Ishikawa (cell line): ENCODE measurements at regions not wholly inside any gene's neighbourhood (a gene's known extent, or its start where the extent isn't known, plus 50 kb on each side); places are given as distances from the start of the nearest gene placed in this dataset.

ENCODE experiments used
- CEBPB ChIP-seq: IDR thresholded peaks from 2 replicates; pipeline ENCODE4 v1.6.1; 2012
- CREB1 ChIP-seq: IDR thresholded peaks from 2 replicates; pipeline ENCODE4 v1.6.1; 2012; ENCODE audit warnings: low read depth
- EGR1 ChIP-seq: IDR thresholded peaks from 2 replicates; pipeline ENCODE4 v1.6.1; 2012
- EP300 ChIP-seq: IDR thresholded peaks from 2 replicates; pipeline ENCODE4 v1.6.1; 2012; ENCODE audit warnings: borderline replicate concordance
- FOXM1 ChIP-seq: IDR thresholded peaks from 2 replicates; pipeline ENCODE4 v1.6.1; 2012; ENCODE audit warnings: low read depth, borderline replicate concordance
- NFIC ChIP-seq: IDR thresholded peaks from 2 replicates; pipeline ENCODE4 v1.6.1; 2012
- RAD21 ChIP-seq: IDR thresholded peaks from 2 replicates; pipeline ENCODE4 v1.6.1; 2012; ENCODE audit warnings: low read depth
- TAF1 ChIP-seq: IDR thresholded peaks from 2 replicates; pipeline ENCODE4 v1.6.1; 2012; ENCODE audit warnings: low read depth, mild to moderate bottlenecking
- TCF12 ChIP-seq: IDR thresholded peaks from 2 replicates; pipeline ENCODE4 v1.6.1; 2012; ENCODE audit warnings: low read depth
- TEAD4 ChIP-seq: IDR thresholded peaks from 2 replicates; pipeline ENCODE4 v1.6.1; 2012
- USF1 ChIP-seq: IDR thresholded peaks from 2 replicates; pipeline ENCODE4 v1.6.1; 2012
- YY1 ChIP-seq: IDR thresholded peaks from 2 replicates; pipeline ENCODE4 v1.6.1; 2012; ENCODE audit warnings: low read depth
- ZBTB7A ChIP-seq: IDR thresholded peaks from 2 replicates; pipeline ENCODE4 v1.6.1; 2012; ENCODE audit warnings: low read depth
- TF ChIP-seq, protein P1 (sequence below): IDR thresholded peaks from 2 replicates; pipeline ENCODE4 v1.6.1; 2012; ENCODE audit warnings: low read depth, mild to moderate bottlenecking
- TF ChIP-seq, protein P2 (sequence below): IDR thresholded peaks from 2 replicates; pipeline ENCODE4 v1.6.1; 2012

GRCh38 chr6:117837261-117837660 is 69.8 kb upstream of the SLC35F1 start:
- TF ChIP-seq RAD21 (no peak), EP300 (no peak), TAF1 (no peak), YY1 (no peak), TCF12 (no peak), USF1 (no peak), CEBPB (no peak), NFIC (no peak), TEAD4 (no peak), EGR1 (no peak), CREB1 (no peak), ZBTB7A (no peak), FOXM1 (no peak)
- TF ChIP-seq, protein P1, sequence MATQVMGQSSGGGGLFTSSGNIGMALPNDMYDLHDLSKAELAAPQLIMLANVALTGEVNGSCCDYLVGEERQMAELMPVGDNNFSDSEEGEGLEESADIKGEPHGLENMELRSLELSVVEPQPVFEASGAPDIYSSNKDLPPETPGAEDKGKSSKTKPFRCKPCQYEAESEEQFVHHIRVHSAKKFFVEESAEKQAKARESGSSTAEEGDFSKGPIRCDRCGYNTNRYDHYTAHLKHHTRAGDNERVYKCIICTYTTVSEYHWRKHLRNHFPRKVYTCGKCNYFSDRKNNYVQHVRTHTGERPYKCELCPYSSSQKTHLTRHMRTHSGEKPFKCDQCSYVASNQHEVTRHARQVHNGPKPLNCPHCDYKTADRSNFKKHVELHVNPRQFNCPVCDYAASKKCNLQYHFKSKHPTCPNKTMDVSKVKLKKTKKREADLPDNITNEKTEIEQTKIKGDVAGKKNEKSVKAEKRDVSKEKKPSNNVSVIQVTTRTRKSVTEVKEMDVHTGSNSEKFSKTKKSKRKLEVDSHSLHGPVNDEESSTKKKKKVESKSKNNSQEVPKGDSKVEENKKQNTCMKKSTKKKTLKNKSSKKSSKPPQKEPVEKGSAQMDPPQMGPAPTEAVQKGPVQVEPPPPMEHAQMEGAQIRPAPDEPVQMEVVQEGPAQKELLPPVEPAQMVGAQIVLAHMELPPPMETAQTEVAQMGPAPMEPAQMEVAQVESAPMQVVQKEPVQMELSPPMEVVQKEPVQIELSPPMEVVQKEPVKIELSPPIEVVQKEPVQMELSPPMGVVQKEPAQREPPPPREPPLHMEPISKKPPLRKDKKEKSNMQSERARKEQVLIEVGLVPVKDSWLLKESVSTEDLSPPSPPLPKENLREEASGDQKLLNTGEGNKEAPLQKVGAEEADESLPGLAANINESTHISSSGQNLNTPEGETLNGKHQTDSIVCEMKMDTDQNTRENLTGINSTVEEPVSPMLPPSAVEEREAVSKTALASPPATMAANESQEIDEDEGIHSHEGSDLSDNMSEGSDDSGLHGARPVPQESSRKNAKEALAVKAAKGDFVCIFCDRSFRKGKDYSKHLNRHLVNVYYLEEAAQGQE: no peak
- TF ChIP-seq, protein P2, sequence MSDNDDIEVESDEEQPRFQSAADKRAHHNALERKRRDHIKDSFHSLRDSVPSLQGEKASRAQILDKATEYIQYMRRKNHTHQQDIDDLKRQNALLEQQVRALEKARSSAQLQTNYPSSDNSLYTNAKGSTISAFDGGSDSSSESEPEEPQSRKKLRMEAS: no peak

- TF ChIP-seq EP300 (no peak), ZBTB7A (no peak), USF1 (no peak), TAF1 (no peak), NFIC (no peak), RAD21 (peak; percentile 69)
- TF ChIP-seq, protein P2: no peak
- TF ChIP-seq, protein P1: no peak
Observed at GRCh38 chr6:117840541-117840983, 66.5 kb upstream of the SLC35F1 start.

DNA sequence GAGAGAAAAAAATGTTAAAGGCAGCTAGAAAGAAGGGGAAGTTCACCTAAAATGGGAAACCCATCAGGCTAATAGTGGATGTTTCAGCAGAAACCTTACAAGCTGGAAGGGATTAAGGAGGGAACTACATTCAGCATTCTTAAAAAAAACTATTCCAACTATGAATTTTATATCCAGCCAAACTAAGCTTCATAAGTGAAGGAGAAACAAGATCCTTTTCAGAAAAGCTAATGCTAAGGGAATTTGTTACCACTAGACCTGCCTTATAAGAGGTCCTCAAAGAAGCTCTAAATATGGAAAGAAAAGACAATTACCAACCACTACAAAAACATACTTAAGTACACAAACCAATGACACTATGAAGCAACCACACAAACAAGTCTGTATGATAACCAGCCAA is 59.2 kb upstream of the SLC35F1 start:
- TF ChIP-seq TCF12 (no peak), FOXM1 (no peak), EGR1 (no peak), CREB1 (no peak), EP300 (no peak), USF1 (no peak), RAD21 (no peak), TEAD4 (no peak), TAF1 (no peak), ZBTB7A (no peak), YY1 (no peak), NFIC (no peak), CEBPB (no peak)
- TF ChIP-seq, protein P1: no peak
- TF ChIP-seq, protein P2: no peak

DNA sequence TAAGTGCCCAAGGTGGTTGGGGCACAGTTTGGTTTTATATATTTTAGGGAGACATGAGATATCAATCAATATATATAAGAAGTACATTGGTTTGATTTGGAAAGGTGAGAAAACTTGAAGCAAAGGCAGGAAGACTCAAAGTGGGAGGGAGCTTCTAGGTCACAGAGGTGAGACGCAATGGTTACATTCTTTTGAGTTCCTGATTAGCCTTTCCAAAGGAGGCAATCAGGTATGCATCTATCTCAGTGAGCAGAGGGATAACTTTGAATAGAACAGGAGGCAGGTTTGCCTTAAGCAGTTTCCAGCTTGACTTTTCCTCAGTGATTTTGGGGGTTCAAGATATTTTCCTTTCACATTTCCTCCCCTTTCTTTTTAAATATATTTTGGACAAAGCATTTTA is 58.0 kb upstream of the SLC35F1 start:
- TF ChIP-seq EP300 (no peak), RAD21 (no peak), FOXM1 (no peak), ZBTB7A (no peak), USF1 (no peak), CREB1 (no peak), YY1 (no peak), EGR1 (no peak), TCF12 (no peak)
